ENCODE measurements at regions not wholly inside any gene's neighbourhood (a gene's known extent, or its start where the extent isn't known, plus 50 kb on each side); places are given as distances from the start of the nearest gene placed in this dataset.

DNA sequence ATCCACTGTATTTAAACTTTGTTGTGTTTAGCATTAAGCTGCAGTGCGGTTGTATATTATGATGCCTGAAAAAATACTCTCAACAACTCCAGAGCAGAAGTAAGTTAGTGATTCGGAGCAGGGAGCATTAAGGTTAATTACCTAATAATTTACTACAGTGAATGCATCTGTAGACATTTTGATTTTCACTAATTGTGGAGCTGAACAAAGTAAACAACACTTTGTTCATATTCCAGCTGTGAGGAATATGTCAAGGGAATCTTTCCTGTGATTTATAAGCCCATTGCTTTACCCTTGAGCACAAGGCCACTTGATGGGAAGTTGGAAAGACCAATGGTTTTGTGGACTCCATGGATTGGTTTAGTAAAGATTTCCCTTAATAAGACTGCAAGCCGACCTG is 77.1 kb downstream of the CBLN4 start:
- Histone ChIP-seq H3K4me1 (no peaks in the 10 kb centered on the region), H3K9me3 (peaks cover 0 to 13% (median 0%) of the 10 kb centered on the region in 3 donors), H3K27me3 (no peaks in the 10 kb centered on the region), H3K27ac (no peak overlapping the region), H3K36me3 (no peaks in the 10 kb centered on the region), H3K4me3 (no peak overlapping the region)
- WGBS, 2 donors (ENCODE audit: low coverage in 1 of 2) = 40 to 93% methylated on average over 1 to 2 of the region's 3 CpGs
- TF ChIP-seq EP300 (IDR thresholded peaks at IDR 0.05) (no peak), POLR2AphosphoS5 (IDR thresholded peaks at IDR 0.05) (no peak), POLR2A (IDR thresholded peaks at IDR 0.05) (no peak), CTCF (IDR thresholded peaks at IDR 0.05) (no peak)
- no peak for ATAC-seq

- no peaks in the 10 kb centered on the region for H3K4me1 ChIP-seq
- no peak for ATAC-seq
- H3K9me3 ChIP-seq = peaks cover 0 to 5% (median 0%) of the 10 kb centered on the region in 3 donors
- H3K27ac ChIP-seq = no peak overlapping the region
- no peaks in the 10 kb centered on the region for H3K36me3 ChIP-seq
- H3K27me3 ChIP-seq = no peaks in the 10 kb centered on the region
- no peak for TF ChIP-seq EP300 (IDR thresholded peaks at IDR 0.05)
- TF ChIP-seq POLR2AphosphoS5 (IDR thresholded peaks at IDR 0.05) = no peak
- TF ChIP-seq POLR2A (IDR thresholded peaks at IDR 0.05) = no peak
- TF ChIP-seq CTCF (IDR thresholded peaks at IDR 0.05) = no peak
- no peak overlapping the region for H3K4me3 ChIP-seq
These were observed 85.4 kb downstream of the CBLN4 start for GRCh38 chr20:55919956-55920355.

DNA sequence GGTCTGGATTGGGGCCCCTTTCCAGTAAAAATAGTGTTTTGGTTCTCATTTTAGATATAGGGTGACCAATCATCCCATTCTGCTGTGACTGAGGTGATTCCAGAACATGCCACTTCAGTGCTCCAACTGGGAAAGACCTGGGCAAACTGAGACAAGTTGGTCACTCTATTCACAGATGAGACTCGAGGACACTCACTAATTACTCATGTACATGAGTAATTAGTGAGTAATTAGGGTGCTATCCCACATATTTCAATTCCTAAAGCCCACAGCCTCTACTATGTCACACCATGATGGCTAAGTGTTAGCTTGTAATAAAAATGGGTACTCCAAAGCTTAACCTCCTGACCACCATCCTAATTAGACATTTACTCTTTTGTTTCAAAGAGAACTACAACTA is 86.0 kb downstream of the CBLN4 start:
- 25 to 63% methylated on average over 1 of the region's 1 CpG for WGBS, 2 donors (ENCODE audit: low coverage in 1 of 2)
- no peaks in the 10 kb centered on the region for H3K4me1 ChIP-seq
- H3K9me3 ChIP-seq = no peaks in the 10 kb centered on the region
- TF ChIP-seq CTCF (IDR thresholded peaks at IDR 0.05) (no peak), EP300 (IDR thresholded peaks at IDR 0.05) (no peak), POLR2AphosphoS5 (IDR thresholded peaks at IDR 0.05) (no peak), POLR2A (IDR thresholded peaks at IDR 0.05) (no peak)
- no peak overlapping the region for H3K27ac ChIP-seq
- no peak for ATAC-seq
- no peak overlapping the region for H3K4me3 ChIP-seq
- H3K36me3 ChIP-seq = no peaks in the 10 kb centered on the region
- H3K27me3 ChIP-seq = no peaks in the 10 kb centered on the region

- Histone ChIP-seq H3K36me3 (no peaks in the 10 kb centered on the region), H3K4me1 (no peaks in the 10 kb centered on the region), H3K27me3 (no peaks in the 10 kb centered on the region), H3K9me3 (no peaks in the 10 kb centered on the region), H3K27ac (no peak overlapping the region), H3K4me3 (no peak overlapping the region)
- no peak for ATAC-seq
- TF ChIP-seq CTCF (IDR thresholded peaks at IDR 0.05) (no peak), POLR2AphosphoS5 (IDR thresholded peaks at IDR 0.05) (no peak), EP300 (IDR thresholded peaks at IDR 0.05) (no peak), POLR2A (IDR thresholded peaks at IDR 0.05) (no peak)
- WGBS, 2 donors (ENCODE audit: low coverage in 1 of 2) = 77 to 87% methylated on average over 2 of the region's 2 CpGs
These were observed 86.8 kb downstream of the CBLN4 start for GRCh38 chr20:55918471-55918870.

- no peaks in the 10 kb centered on the region for H3K4me1 ChIP-seq
- no peak overlapping the region for H3K4me3 ChIP-seq
- no peaks in the 10 kb centered on the region for H3K27me3 ChIP-seq
- no peak for TF ChIP-seq POLR2AphosphoS5 (IDR thresholded peaks at IDR 0.05)
- TF ChIP-seq CTCF (IDR thresholded peaks at IDR 0.05) = no peak
- no peak for TF ChIP-seq POLR2A (IDR thresholded peaks at IDR 0.05)
- TF ChIP-seq EP300 (IDR thresholded peaks at IDR 0.05) = no peak
- H3K36me3 ChIP-seq = no peaks in the 10 kb centered on the region
- no peak for ATAC-seq
- no peak overlapping the region for H3K27ac ChIP-seq
- H3K9me3 ChIP-seq = no peaks in the 10 kb centered on the region
These were observed 112.3 kb downstream of the CBLN4 start for GRCh38 chr20:55893031-55893430.
